Caco-2 (cell line): ENCODE measurements at regions not wholly inside any gene's neighbourhood (a gene's known extent, or its start where the extent isn't known, plus 50 kb on each side); places are given as distances from the start of the nearest gene placed in this dataset.

Experiments
- BruUV-seq: library from RNA; stranded (reverse); fragments of 400-500 nt; replicated peaks from 2 replicates; lab custom pipeline; 2021; lab: Mats Ljungman, UMichigan
- CTCF ChIA-PET: fragments of 300-600 bp; sonication (Branson Sonifier 250); formaldehyde crosslinking; loops from one replicate; lab custom pipeline; 2022; ENCODE audit warnings: antibody characterized with exemption; lab: Charles Lee
- POLR2A ChIA-PET: fragments of 300-600 bp; sonication (Branson Sonifier 250); formaldehyde crosslinking; loops from one replicate; lab custom pipeline; 2022; ENCODE audit warnings: antibody characterized with exemption; lab: Charles Lee
- DNase-seq, 2 experiments: peaks; one replicate each; pipeline versions ENCODE4 v3.0.0 to v3.0.0-alpha.2; 2020 to 2022
- H3K27me3 ChIP-seq: replicated peaks from 2 replicates; pipeline ENCODE4 v1.6.0; 2011; ENCODE audit warnings: low read length; ENCODE audit not compliant: control insufficient read depth, insufficient read depth
- H3K36me3 ChIP-seq: 2 replicates; pipeline ENCODE4 v1.5.1; 2011; ENCODE audit warnings: low read length; ENCODE audit not compliant: control insufficient read depth, insufficient read depth
- H3K4me1 ChIP-seq: fragments of 250-450 bp; sonication (Bioruptor Pico); 2 replicates; pipeline ENCODE4 v1.5.1; 2020; ENCODE audit warnings: mild to moderate bottlenecking
- H3K4me3 ChIP-seq: 2 replicates; pipeline ENCODE4 v1.5.1; 2011; ENCODE audit warnings: low read depth, mild to moderate bottlenecking, control low read depth, low read length
- H3K9me3 ChIP-seq: fragments of 250-450 bp; sonication (Bioruptor Pico); 2 replicates; pipeline ENCODE4 v1.5.1; 2020; ENCODE audit warnings: mild to moderate bottlenecking, moderate library complexity
- H3K27ac Mint-ChIP-seq: one replicate; pipeline ENCODE4 v1.8.0; 2022; ENCODE audit warnings: mixed read lengths; ENCODE audit not compliant: unreplicated experiment
- H3K27me3 Mint-ChIP-seq: one replicate; pipeline ENCODE4 v1.8.0; 2022; ENCODE audit warnings: mixed read lengths; ENCODE audit not compliant: insufficient read depth, unreplicated experiment
- H3K36me3 Mint-ChIP-seq: one replicate; pipeline ENCODE4 v1.8.0; 2022; ENCODE audit warnings: mild to moderate bottlenecking, mixed read lengths; ENCODE audit not compliant: insufficient read depth, unreplicated experiment
- H3K4me1 Mint-ChIP-seq: one replicate; pipeline ENCODE4 v1.8.0; 2022; ENCODE audit warnings: low read depth, mixed read lengths; ENCODE audit not compliant: unreplicated experiment
- H3K4me3 Mint-ChIP-seq: one replicate; pipeline ENCODE4 v1.8.0; 2022; ENCODE audit warnings: mild to moderate bottlenecking, moderate library complexity, mixed read lengths; ENCODE audit not compliant: unreplicated experiment
- H3K9me3 Mint-ChIP-seq: one replicate; pipeline ENCODE4 v1.8.0; 2022; ENCODE audit warnings: mixed read lengths; ENCODE audit not compliant: unreplicated experiment
- intact Hi-C: fragments of 100-400 bp; cut with micrococcal nuclease; formaldehyde crosslinking; loops from one replicate; pipeline ENCODE4 v1.10.0; 2022; ENCODE audit not compliant: unreplicated experiment
- TF ChIP-seq, protein P1 (sequence below), 2 experiments: fragments of 200-600 bp in 1 of 2; IDR thresholded peaks; 1 replicate in 1 of 2; 2 replicates in 1 of 2; pipeline versions ENCODE4 v1.5.1 to v1.8.0; 2011 to 2022; ENCODE audit warnings: antibody characterized with exemption in 1 of 2, control low read depth in 1 of 2, inconsistent platforms in 1 of 2, low read depth in 1 of 2, low read length in 1 of 2, mild to moderate bottlenecking in 1 of 2, moderate library complexity in 1 of 2; ENCODE audit not compliant: insufficient read depth in 1 of 2, severe bottlenecking in 1 of 2, unreplicated experiment in 1 of 2

DNA sequence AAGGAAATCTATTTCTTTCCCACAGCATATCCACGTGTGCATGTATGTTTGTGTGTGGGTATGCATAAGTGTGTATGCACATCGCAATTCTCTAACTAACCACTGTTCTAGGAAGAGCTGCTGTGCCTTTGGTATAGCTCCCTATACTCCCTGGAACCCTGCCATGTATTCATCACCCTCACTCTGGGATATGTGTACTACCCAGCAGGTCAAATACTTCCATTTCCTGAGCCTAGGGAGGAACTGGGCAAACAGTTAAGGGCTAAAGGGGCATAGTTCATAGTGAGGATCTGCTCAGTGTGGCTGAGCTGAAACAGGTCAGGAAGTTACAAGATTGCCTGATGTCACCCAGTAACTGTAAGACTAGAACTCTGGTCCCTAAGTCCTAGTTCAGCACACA, 260.4 kb downstream of the RPLP1 start:
- ChIA-PET POLR2A (no interaction called here), CTCF (no interaction called here)
- peaks cover 10% of the 10 kb centered on the region for H3K27me3 Mint-ChIP-seq
- Histone ChIP-seq H3K4me3 (no peak overlapping the region), H3K36me3 (no peaks in the 10 kb centered on the region), H3K4me1 (no peaks in the 10 kb centered on the region), H3K27me3 (no peaks in the 10 kb centered on the region), H3K9me3 (no peaks in the 10 kb centered on the region)
- BruUV-seq: no TSS peak
- TF ChIP-seq, protein P1, sequence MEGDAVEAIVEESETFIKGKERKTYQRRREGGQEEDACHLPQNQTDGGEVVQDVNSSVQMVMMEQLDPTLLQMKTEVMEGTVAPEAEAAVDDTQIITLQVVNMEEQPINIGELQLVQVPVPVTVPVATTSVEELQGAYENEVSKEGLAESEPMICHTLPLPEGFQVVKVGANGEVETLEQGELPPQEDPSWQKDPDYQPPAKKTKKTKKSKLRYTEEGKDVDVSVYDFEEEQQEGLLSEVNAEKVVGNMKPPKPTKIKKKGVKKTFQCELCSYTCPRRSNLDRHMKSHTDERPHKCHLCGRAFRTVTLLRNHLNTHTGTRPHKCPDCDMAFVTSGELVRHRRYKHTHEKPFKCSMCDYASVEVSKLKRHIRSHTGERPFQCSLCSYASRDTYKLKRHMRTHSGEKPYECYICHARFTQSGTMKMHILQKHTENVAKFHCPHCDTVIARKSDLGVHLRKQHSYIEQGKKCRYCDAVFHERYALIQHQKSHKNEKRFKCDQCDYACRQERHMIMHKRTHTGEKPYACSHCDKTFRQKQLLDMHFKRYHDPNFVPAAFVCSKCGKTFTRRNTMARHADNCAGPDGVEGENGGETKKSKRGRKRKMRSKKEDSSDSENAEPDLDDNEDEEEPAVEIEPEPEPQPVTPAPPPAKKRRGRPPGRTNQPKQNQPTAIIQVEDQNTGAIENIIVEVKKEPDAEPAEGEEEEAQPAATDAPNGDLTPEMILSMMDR (IDR thresholded peaks at IDR 0.05; ENCODE audit: insufficient read depth in 1 of 2, low read depth in 1 of 2, low read length in 1 of 2, severe bottlenecking in 1 of 2, unreplicated experiment in 1 of 2): no peak
- intact Hi-C loops: no loop called here
- peaks cover 9% of the 10 kb centered on the region for H3K9me3 Mint-ChIP-seq
- H3K4me1 Mint-ChIP-seq: no peaks in the 10 kb centered on the region
- no peak overlapping the region for H3K4me3 Mint-ChIP-seq
- no peaks in the 10 kb centered on the region for H3K36me3 Mint-ChIP-seq
- no peak for DNase-seq
- no peak overlapping the region for H3K27ac Mint-ChIP-seq

DNA sequence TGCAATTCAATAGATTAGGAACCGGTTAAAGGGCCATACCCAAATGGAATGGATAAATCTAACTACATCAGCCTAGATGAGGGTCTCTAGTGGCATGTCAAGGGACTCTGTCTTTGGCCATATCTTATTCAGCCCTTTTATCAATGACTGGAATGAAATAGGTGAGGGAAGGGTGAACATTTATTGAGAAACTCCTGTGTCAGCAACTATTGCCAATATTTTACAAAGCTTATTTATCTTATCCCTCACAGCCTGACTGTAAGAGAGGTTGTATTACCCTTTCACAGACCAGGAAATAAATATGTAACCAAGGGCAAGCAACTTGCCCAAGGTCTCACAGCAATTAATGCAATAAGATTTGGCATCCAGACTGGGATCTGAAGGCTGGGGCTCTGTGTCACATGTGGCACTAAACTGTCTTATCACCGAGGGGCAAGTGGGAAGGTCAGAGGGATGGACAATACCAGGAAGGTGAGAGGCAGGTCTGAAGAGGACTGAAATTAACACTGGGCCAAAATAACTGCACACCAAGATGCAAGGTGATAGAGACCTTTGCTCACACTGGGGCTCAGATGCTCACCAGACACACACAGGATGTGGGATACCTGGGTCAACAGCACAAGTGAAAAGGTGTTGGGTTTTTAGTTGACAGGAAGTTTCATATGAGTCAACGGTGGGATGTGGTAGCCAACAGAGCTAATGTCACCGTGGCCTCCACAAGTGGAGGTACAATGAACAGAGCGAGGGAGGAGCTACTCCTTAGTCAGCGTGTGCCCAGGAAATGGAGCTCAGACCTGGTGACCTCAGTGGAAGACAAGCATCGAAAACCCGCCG, 261.3 kb downstream of the RPLP1 start:
- TF ChIP-seq, protein P1 (IDR thresholded peaks at IDR 0.05; ENCODE audit: insufficient read depth in 1 of 2, low read depth in 1 of 2, low read length in 1 of 2, severe bottlenecking in 1 of 2, unreplicated experiment in 1 of 2): no peak
- BruUV-seq: no TSS peak
- Mint-ChIP-seq H3K4me1 (no peaks in the 10 kb centered on the region), H3K4me3 (no peak overlapping the region), H3K27me3 (peaks cover 10% of the 10 kb centered on the region), H3K27ac (no peak overlapping the region), H3K9me3 (peaks cover 9% of the 10 kb centered on the region), H3K36me3 (no peaks in the 10 kb centered on the region)
- intact Hi-C loops: no loop called here
- no peaks in the 10 kb centered on the region for H3K9me3 ChIP-seq
- CTCF ChIA-PET: no interaction called here
- no peaks in the 10 kb centered on the region for H3K4me1 ChIP-seq
- no peaks in the 10 kb centered on the region for H3K36me3 ChIP-seq
- POLR2A ChIA-PET: no interaction called here
- DNase-seq: no peak
- no peak overlapping the region for H3K4me3 ChIP-seq
- no peaks in the 10 kb centered on the region for H3K27me3 ChIP-seq

DNA sequence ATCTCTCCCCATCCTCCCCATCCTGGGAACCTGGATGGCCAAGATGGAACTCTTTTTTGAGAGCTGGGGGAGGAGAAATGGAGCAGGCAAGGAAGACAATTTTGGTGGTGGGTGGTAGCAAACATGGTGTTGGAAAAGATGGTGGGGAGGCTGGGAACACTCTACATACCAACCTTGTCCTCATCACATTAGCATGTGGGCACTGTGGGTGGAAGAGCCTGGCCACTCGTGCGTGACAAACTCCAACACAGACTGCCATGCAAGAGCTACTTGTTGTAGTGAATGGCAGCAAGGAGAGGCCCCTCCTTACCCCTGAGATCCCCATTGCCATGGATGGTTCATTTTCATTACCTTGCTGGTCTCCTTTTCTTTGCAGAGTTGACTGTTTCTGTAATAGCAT, 262.6 kb downstream of the RPLP1 start:
- H3K27me3 Mint-ChIP-seq: peaks cover 10% of the 10 kb centered on the region
- no peaks in the 10 kb centered on the region for H3K9me3 Mint-ChIP-seq
- no peaks in the 10 kb centered on the region for H3K4me1 Mint-ChIP-seq
- H3K4me1 ChIP-seq: no peaks in the 10 kb centered on the region
- no peaks in the 10 kb centered on the region for H3K27me3 ChIP-seq
- TF ChIP-seq, protein P1 (IDR thresholded peaks at IDR 0.05; ENCODE audit: insufficient read depth in 1 of 2, low read depth in 1 of 2, low read length in 1 of 2, severe bottlenecking in 1 of 2, unreplicated experiment in 1 of 2): no peak
- no peak overlapping the region for H3K4me3 ChIP-seq
- POLR2A ChIA-PET: no interaction called here
- intact Hi-C loops: no loop called here
- H3K4me3 Mint-ChIP-seq: no peak overlapping the region
- no peak overlapping the region for H3K27ac Mint-ChIP-seq
- CTCF ChIA-PET: no interaction called here
- DNase-seq: no peak
- H3K36me3 Mint-ChIP-seq: no peaks in the 10 kb centered on the region
- no peaks in the 10 kb centered on the region for H3K9me3 ChIP-seq
- no TSS peak for BruUV-seq
- H3K36me3 ChIP-seq: no peaks in the 10 kb centered on the region
